SK-N-MC (cell line): ENCODE measurements at regions not wholly inside any gene's neighbourhood (a gene's known extent, or its start where the extent isn't known, plus 50 kb on each side); places are given as distances from the start of the nearest gene placed in this dataset.

ENCODE experiments used
- DNase-seq: peaks from one replicate; pipeline ENCODE4 v3.0.0-alpha.2; 2011; ENCODE audit warnings: low read depth, low spot score
- H3K27ac ChIP-seq: fragments of 200-600 bp; sonication (generic); 2 replicates; pipeline ENCODE4 v1.5.1; 2016; ENCODE audit warnings: mixed run types
- H3K36me3 ChIP-seq: fragments of 200-600 bp; sonication (generic); 2 replicates; pipeline ENCODE4 v1.6.1; 2017; ENCODE audit warnings: antibody characterized with exemption, low read length, mixed read lengths; ENCODE audit not compliant: insufficient read depth
- H3K4me3 ChIP-seq: fragments of 200-600 bp; sonication (generic); 2 replicates; pipeline ENCODE4 v1.5.1; 2016
- H3K9ac ChIP-seq: fragments of 200-600 bp; sonication (generic); 2 replicates; pipeline ENCODE4 v1.8.0; 2017; ENCODE audit warnings: mixed run types, mixed read lengths; ENCODE audit not compliant: insufficient read length
- H3K9me3 ChIP-seq: fragments of 200-600 bp; sonication (generic); 2 replicates; pipeline ENCODE4 v1.6.1; 2017; ENCODE audit warnings: low read depth, mild to moderate bottlenecking, antibody characterized with exemption, low read length, moderate library complexity, mixed read lengths
- EZH2 ChIP-seq: fragments of 200-600 bp; sonication (generic); IDR thresholded peaks from one replicate; pipeline ENCODE4 v1.6.1; 2017; ENCODE audit warnings: antibody characterized with exemption
- FOXP2 ChIP-seq: optimal IDR thresholded peaks from 2 replicates; pipeline ENCODE3; 2011; ENCODE audit warnings: mild to moderate bottlenecking, moderate library complexity; ENCODE audit not compliant: insufficient read depth; ENCODE audit errors: extremely low read length, control extremely low read depth
- POLR2AphosphoS5 ChIP-seq: IDR thresholded peaks from 2 replicates; pipeline ENCODE4 v1.6.1; 2012; ENCODE audit warnings: mild to moderate bottlenecking, low read depth, low read length, borderline replicate concordance

GRCh38 chr3:13947912-13948311, 68.0 kb upstream of the WNT7A start:
- DNase-seq: no peak
- Histone ChIP-seq H3K4me3 (no peak overlapping the region), H3K9ac (no peak overlapping the region), H3K9me3 (no peaks in the 10 kb centered on the region), H3K27ac (no peak overlapping the region), H3K36me3 (no peaks in the 10 kb centered on the region)
- TF ChIP-seq FOXP2 (no peak), POLR2AphosphoS5 (no peak), EZH2 (no peak)

GRCh38 chr3:13939206-13939605, 59.3 kb upstream of the WNT7A start:
- Histone ChIP-seq H3K36me3 (no peaks in the 10 kb centered on the region), H3K4me3 (no peak overlapping the region), H3K9me3 (no peaks in the 10 kb centered on the region), H3K27ac (no peak overlapping the region), H3K9ac (no peak overlapping the region)
- TF ChIP-seq POLR2AphosphoS5: no peak
- TF ChIP-seq FOXP2: no peak
- TF ChIP-seq EZH2: no peak
- no peak for DNase-seq

GRCh38 chr3:13937131-13937530, 57.3 kb upstream of the WNT7A start:
- TF ChIP-seq FOXP2 (no peak), POLR2AphosphoS5 (no peak), EZH2 (no peak)
- no peaks in the 10 kb centered on the region for H3K36me3 ChIP-seq
- no peak overlapping the region for H3K27ac ChIP-seq
- H3K4me3 ChIP-seq: no peak overlapping the region
- H3K9ac ChIP-seq: no peak overlapping the region
- H3K9me3 ChIP-seq: no peaks in the 10 kb centered on the region
- no peak for DNase-seq

- no peak overlapping the region for H3K9ac ChIP-seq
- no peak overlapping the region for H3K27ac ChIP-seq
- DNase-seq: no peak
- H3K36me3 ChIP-seq: no peaks in the 10 kb centered on the region
- TF ChIP-seq POLR2AphosphoS5 (no peak), FOXP2 (no peak), EZH2 (no peak)
- H3K9me3 ChIP-seq: no peaks in the 10 kb centered on the region
- H3K4me3 ChIP-seq: no peak overlapping the region
Observed at GRCh38 chr3:13935494-13936094, 55.7 kb upstream of the WNT7A start.

- Histone ChIP-seq H3K27ac (no peak overlapping the region), H3K9me3 (no peaks in the 10 kb centered on the region), H3K4me3 (no peak overlapping the region), H3K9ac (no peak overlapping the region), H3K36me3 (no peaks in the 10 kb centered on the region)
- no peak for TF ChIP-seq FOXP2
- TF ChIP-seq POLR2AphosphoS5: no peak
- no peak for DNase-seq
Observed at GRCh38 chr3:13934813-13935212, 54.9 kb upstream of the WNT7A start.

- TF ChIP-seq EZH2 (no peak), POLR2AphosphoS5 (no peak), FOXP2 (no peak)
- DNase-seq: no peak
- H3K4me3 ChIP-seq: no peak overlapping the region
Observed at GRCh38 chr3:13934315-13934714, 54.4 kb upstream of the WNT7A start.

GRCh38 chr3:13932578-13933295, 52.9 kb upstream of the WNT7A start:
- no peak for DNase-seq
- Histone ChIP-seq H3K4me3 (no peak overlapping the region), H3K27ac (no peak overlapping the region), H3K36me3 (no peaks in the 10 kb centered on the region), H3K9me3 (no peaks in the 10 kb centered on the region), H3K9ac (no peak overlapping the region)
- TF ChIP-seq FOXP2: no peak
- TF ChIP-seq POLR2AphosphoS5: no peak
- TF ChIP-seq EZH2: no peak

More at GRCh38 chr3:13934315-13934714, 54.4 kb upstream of the WNT7A start:
- Histone ChIP-seq H3K36me3 (no peaks in the 10 kb centered on the region), H3K9ac (no peak overlapping the region), H3K27ac (no peak overlapping the region), H3K9me3 (no peaks in the 10 kb centered on the region)

GRCh38 chr3:13931172-13931571, 51.3 kb upstream of the WNT7A start:
- TF ChIP-seq POLR2AphosphoS5 (no peak), EZH2 (no peak), FOXP2 (no peak)
- H3K9me3 ChIP-seq: no peaks in the 10 kb centered on the region
- no peak overlapping the region for H3K9ac ChIP-seq
- no peak overlapping the region for H3K4me3 ChIP-seq
- H3K36me3 ChIP-seq: no peaks in the 10 kb centered on the region
- H3K27ac ChIP-seq: no peak overlapping the region
- no peak for DNase-seq
